SK-N-SH (cell line): ENCODE measurements at regions not wholly inside any gene's neighbourhood (a gene's known extent, or its start where the extent isn't known, plus 50 kb on each side); places are given as distances from the start of the nearest gene placed in this dataset.

Experiments used
- CTCF ChIA-PET: fragments of 300-600, 350-600 bp; formaldehyde crosslinking; extraction: SDS; loops from one replicate; lab custom pipeline; 2021; lab: Yijun Ruan, JAX
- POLR2A ChIA-PET: fragments of 350-600 bp; sonication (Branson Sonifier 250); formaldehyde crosslinking; extraction: SDS; loops from one replicate; lab custom pipeline; 2020; ENCODE audit warnings: antibody characterized with exemption, inconsistent platforms; lab: Yijun Ruan, JAX
- DNase-seq: peaks from one replicate; pipeline ENCODE4 v3.0.0; 2012
- H2AFZ ChIP-seq: fragments of 200-600 bp; sonication (generic); 2 replicates; pipeline ENCODE4 v1.8.1; 2016; ENCODE audit warnings: antibody characterized with exemption, mild to moderate bottlenecking, low read depth
- H3F3A ChIP-seq: fragments of 200-600 bp; sonication (generic); replicated peaks from 2 replicates; pipeline ENCODE3; 2016; ENCODE audit warnings: antibody characterized with exemption, mild to moderate bottlenecking; ENCODE audit not compliant: insufficient read depth
- H3K27ac ChIP-seq, 2 experiments: fragments of 200-500 bp in 1 of 2; fragments of 200-600 bp in 1 of 2; sonication (Bioruptor generic) in 1 of 2; sonication (generic), shearing (Covaris generic) in 1 of 2; 2 replicates each; pipeline versions ENCODE4 v1.5.1 to v1.6.1; 2014 to 2016; ENCODE audit warnings: low read depth in 2 of 2, inconsistent platforms in 1 of 2, low read length in 1 of 2, mild to moderate bottlenecking in 1 of 2, mixed read lengths in 1 of 2
- H3K27me3 ChIP-seq: fragments of 200-600 bp; sonication (generic), shearing (Covaris generic); 2 replicates; pipeline ENCODE4 v1.6.1; 2016; ENCODE audit warnings: mixed run types; ENCODE audit not compliant: insufficient read depth
- H3K36me3 ChIP-seq, 2 experiments: fragments of 200-500 bp in 1 of 2; fragments of 200-600 bp in 1 of 2; sonication (Bioruptor generic) in 1 of 2; sonication (generic) in 1 of 2; replicated peaks in 1 of 2; 2 replicates each; pipeline versions ENCODE3 to v1.5.1; 2014 to 2016; ENCODE audit warnings: low read length in 1 of 2, mild to moderate bottlenecking in 1 of 2; ENCODE audit not compliant: insufficient read depth in 2 of 2, control insufficient read depth in 1 of 2
- H3K4me1 ChIP-seq, 2 experiments: fragments of 200-500 bp in 1 of 2; fragments of 200-600 bp in 1 of 2; sonication (Bioruptor generic) in 1 of 2; sonication (generic), shearing (Covaris generic) in 1 of 2; 2 replicates each; pipeline versions ENCODE4 v1.5.1 to v1.6.1; 2014 to 2016; ENCODE audit warnings: low read depth in 1 of 2, low read length in 1 of 2, mixed run types in 1 of 2; ENCODE audit not compliant: insufficient read depth in 2 of 2, control insufficient read depth in 1 of 2
- H3K4me2 ChIP-seq: fragments of 200-600 bp; sonication (generic), shearing (Covaris generic); 2 replicates; pipeline ENCODE4 v1.6.1; 2017; ENCODE audit warnings: mixed run types
- H3K4me3 ChIP-seq, 2 experiments: fragments of 200-500 bp in 1 of 2; fragments of 200-600 bp in 1 of 2; sonication (Bioruptor generic) in 1 of 2; sonication (generic), shearing (Covaris generic) in 1 of 2; 2 replicates each; pipeline versions ENCODE4 v1.5.1 to v1.8.1; 2014 to 2016; ENCODE audit warnings: low read depth in 2 of 2, inconsistent platforms in 1 of 2, low read length in 1 of 2, mild to moderate bottlenecking in 1 of 2, mixed read lengths in 1 of 2, moderate library complexity in 1 of 2
- H3K79me2 ChIP-seq: fragments of 200-600 bp; sonication (generic); 2 replicates; pipeline ENCODE4 v1.8.1; 2017; ENCODE audit warnings: mild to moderate bottlenecking; ENCODE audit not compliant: insufficient read depth
- H3K9ac ChIP-seq: fragments of 200-600 bp; sonication (generic); 2 replicates; pipeline ENCODE4 v1.6.1; 2017; ENCODE audit warnings: mixed run types
- H3K9me2 ChIP-seq: fragments of 200-600 bp; sonication (generic); 2 replicates; pipeline ENCODE4 v1.6.1; 2017; ENCODE audit warnings: mixed run types
- H3K9me3 ChIP-seq: fragments of 200-600 bp; sonication (generic); 2 replicates; pipeline ENCODE4 v1.6.1; 2017; ENCODE audit warnings: mixed run types, mild to moderate bottlenecking, moderate library complexity
- H4K20me1 ChIP-seq: fragments of 200-600 bp; sonication (generic); 2 replicates; pipeline ENCODE4 v1.6.1; 2017; ENCODE audit warnings: mild to moderate bottlenecking, mixed run types; ENCODE audit not compliant: insufficient read depth
- EZH2phosphoT487 ChIP-seq: fragments of 200-600 bp; sonication (generic); IDR thresholded peaks from 2 replicates; pipeline ENCODE4 v1.6.1; 2017; ENCODE audit warnings: low read depth, mixed run types, mild to moderate bottlenecking, antibody characterized with exemption, moderate library complexity, borderline replicate concordance
- GATA2 ChIP-seq: sonication (generic); formaldehyde crosslinking; IDR thresholded peaks from 2 replicates; pipeline ENCODE4 v1.5.0; 2020; ENCODE audit warnings: mild to moderate bottlenecking, missing genetic modification reagents
- MEF2A ChIP-seq: IDR thresholded peaks from 2 replicates; pipeline ENCODE4 v1.4.0; 2012; ENCODE audit warnings: low read depth, borderline replicate concordance
- NFIC ChIP-seq: IDR thresholded peaks from 2 replicates; pipeline ENCODE4 v1.4.0; 2012; ENCODE audit warnings: borderline replicate concordance
- POLR2AphosphoS5 ChIP-seq: IDR thresholded peaks from 2 replicates; pipeline ENCODE4 v1.6.1; 2012; ENCODE audit warnings: low read depth, low read length
- RCOR1 ChIP-seq: fragments of 150-350 bp; IDR thresholded peaks from 2 replicates; pipeline ENCODE4 v1.6.1; 2017; ENCODE audit warnings: antibody characterized with exemption, low read length
- RFX5 ChIP-seq: IDR thresholded peaks from 2 replicates; pipeline ENCODE4 v1.6.1; 2012; ENCODE audit warnings: mild to moderate bottlenecking, improper control_type of control experiment, low read length
- SIN3A ChIP-seq: IDR thresholded peaks from 2 replicates; pipeline ENCODE4 v1.6.1; 2012; ENCODE audit warnings: low read depth, mild to moderate bottlenecking, low read length, moderate library complexity, borderline replicate concordance
- SMC3 ChIP-seq: IDR thresholded peaks from 2 replicates; pipeline ENCODE4 v1.6.1; 2012; ENCODE audit warnings: low read depth, low read length, improper control_type of control experiment
- TAF1 ChIP-seq: IDR thresholded peaks from 2 replicates; pipeline ENCODE4 v1.6.1; 2012; ENCODE audit warnings: low read depth, mild to moderate bottlenecking, low read length, moderate library complexity, borderline replicate concordance
- TCF12 ChIP-seq: IDR thresholded peaks from 2 replicates; pipeline ENCODE4 v1.4.0; 2012
- TEAD4 ChIP-seq: IDR thresholded peaks from 2 replicates; pipeline ENCODE4 v1.4.0; 2012; ENCODE audit warnings: mild to moderate bottlenecking, borderline replicate concordance; ENCODE audit not compliant: insufficient read depth
- YY1 ChIP-seq: IDR thresholded peaks from 2 replicates; pipeline ENCODE4 v1.4.0; 2012; ENCODE audit warnings: low read depth, mild to moderate bottlenecking
- WGBS: methylation state at CpG from one replicate; pipeline ENCODE4 v1.1.6; 2017; ENCODE audit warnings: low lambda C conversion rate; 5-methylcytosine and 5-hydroxymethylcytosine counted together
- TF ChIP-seq, protein P1 (sequence below): IDR thresholded peaks from 2 replicates; pipeline ENCODE4 v1.4.0; 2012; ENCODE audit warnings: low read depth
- TF ChIP-seq, protein P2 (sequence below): fragments of 200-600 bp; sonication (generic); IDR thresholded peaks from 2 replicates; pipeline ENCODE4 v1.6.1; 2017; ENCODE audit warnings: antibody characterized with exemption, mild to moderate bottlenecking, moderate library complexity
- TF ChIP-seq, protein P3 (sequence below): IDR thresholded peaks from 2 replicates; pipeline ENCODE4 v1.4.0; 2012; ENCODE audit warnings: low read depth, borderline replicate concordance

- ChIA-PET POLR2A (no interaction called here), CTCF (interaction anchor here (1.0 to 1.5 kb wide), 5 partner anchors 9 to 641 kb away, joined by 3 to 5 read pairs (median 4); no protein-coding TSS in a partner anchor)
- Histone ChIP-seq H3K4me1 (no peaks in the 10 kb centered on the region; a peak in 1 of 4 replicates), H3K9ac (no peak overlapping the region), H2AFZ (no peak overlapping the region), H4K20me1 (no peaks in the 10 kb centered on the region), H3K4me3 (no peak overlapping the region), H3K27ac (no peak overlapping the region), H3F3A (no peaks in the 10 kb centered on the region), H3K4me2 (no peak overlapping the region), H3K9me3 (no peaks in the 10 kb centered on the region), H3K79me2 (no peaks in the 10 kb centered on the region), H3K27me3 (peaks cover 22% of the 10 kb centered on the region; the same call in 1 of the 2 replicates), H3K9me2 (no peaks in the 10 kb centered on the region), H3K36me3 (no peaks in the 10 kb centered on the region)
- DNase-seq = no peak
- 82% methylated on average over 6 of the region's 6 CpGs for WGBS
- TF ChIP-seq RCOR1 = no peak
- no peak for TF ChIP-seq TEAD4
- no peak for TF ChIP-seq POLR2AphosphoS5
- TF ChIP-seq, protein P1, sequence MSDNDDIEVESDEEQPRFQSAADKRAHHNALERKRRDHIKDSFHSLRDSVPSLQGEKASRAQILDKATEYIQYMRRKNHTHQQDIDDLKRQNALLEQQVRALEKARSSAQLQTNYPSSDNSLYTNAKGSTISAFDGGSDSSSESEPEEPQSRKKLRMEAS = no peak
- no peak for TF ChIP-seq MEF2A
- TF ChIP-seq TAF1 = no peak
- TF ChIP-seq, protein P2, sequence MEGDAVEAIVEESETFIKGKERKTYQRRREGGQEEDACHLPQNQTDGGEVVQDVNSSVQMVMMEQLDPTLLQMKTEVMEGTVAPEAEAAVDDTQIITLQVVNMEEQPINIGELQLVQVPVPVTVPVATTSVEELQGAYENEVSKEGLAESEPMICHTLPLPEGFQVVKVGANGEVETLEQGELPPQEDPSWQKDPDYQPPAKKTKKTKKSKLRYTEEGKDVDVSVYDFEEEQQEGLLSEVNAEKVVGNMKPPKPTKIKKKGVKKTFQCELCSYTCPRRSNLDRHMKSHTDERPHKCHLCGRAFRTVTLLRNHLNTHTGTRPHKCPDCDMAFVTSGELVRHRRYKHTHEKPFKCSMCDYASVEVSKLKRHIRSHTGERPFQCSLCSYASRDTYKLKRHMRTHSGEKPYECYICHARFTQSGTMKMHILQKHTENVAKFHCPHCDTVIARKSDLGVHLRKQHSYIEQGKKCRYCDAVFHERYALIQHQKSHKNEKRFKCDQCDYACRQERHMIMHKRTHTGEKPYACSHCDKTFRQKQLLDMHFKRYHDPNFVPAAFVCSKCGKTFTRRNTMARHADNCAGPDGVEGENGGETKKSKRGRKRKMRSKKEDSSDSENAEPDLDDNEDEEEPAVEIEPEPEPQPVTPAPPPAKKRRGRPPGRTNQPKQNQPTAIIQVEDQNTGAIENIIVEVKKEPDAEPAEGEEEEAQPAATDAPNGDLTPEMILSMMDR = no peak
- TF ChIP-seq RFX5 = no peak
- TF ChIP-seq, protein P3, sequence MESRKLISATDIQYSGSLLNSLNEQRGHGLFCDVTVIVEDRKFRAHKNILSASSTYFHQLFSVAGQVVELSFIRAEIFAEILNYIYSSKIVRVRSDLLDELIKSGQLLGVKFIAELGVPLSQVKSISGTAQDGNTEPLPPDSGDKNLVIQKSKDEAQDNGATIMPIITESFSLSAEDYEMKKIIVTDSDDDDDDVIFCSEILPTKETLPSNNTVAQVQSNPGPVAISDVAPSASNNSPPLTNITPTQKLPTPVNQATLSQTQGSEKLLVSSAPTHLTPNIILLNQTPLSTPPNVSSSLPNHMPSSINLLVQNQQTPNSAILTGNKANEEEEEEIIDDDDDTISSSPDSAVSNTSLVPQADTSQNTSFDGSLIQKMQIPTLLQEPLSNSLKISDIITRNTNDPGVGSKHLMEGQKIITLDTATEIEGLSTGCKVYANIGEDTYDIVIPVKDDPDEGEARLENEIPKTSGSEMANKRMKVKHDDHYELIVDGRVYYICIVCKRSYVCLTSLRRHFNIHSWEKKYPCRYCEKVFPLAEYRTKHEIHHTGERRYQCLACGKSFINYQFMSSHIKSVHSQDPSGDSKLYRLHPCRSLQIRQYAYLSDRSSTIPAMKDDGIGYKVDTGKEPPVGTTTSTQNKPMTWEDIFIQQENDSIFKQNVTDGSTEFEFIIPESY = no peak
- no peak for TF ChIP-seq SIN3A
- TF ChIP-seq EZH2phosphoT487 = no peak
- TF ChIP-seq NFIC = no peak
- TF ChIP-seq GATA2 = no peak
- no peak for TF ChIP-seq TCF12
- TF ChIP-seq YY1 = no peak
- TF ChIP-seq SMC3 = no peak
Measured at GRCh38 chr5:167578977-167579692, 712.3 kb upstream of the WWC1 start.
